OCI-LY7 (cell line): ENCODE measurements at regions not wholly inside any gene's neighbourhood (a gene's known extent, or its start where the extent isn't known, plus 50 kb on each side); places are given as distances from the start of the nearest gene placed in this dataset.

ENCODE experiments used
- CTCF ChIP-seq: fragments of 200-600 bp; sonication (generic); conservative IDR thresholded peaks from 2 replicates; pipeline ENCODE4 v1.5.1; 2014; ENCODE audit warnings: mild to moderate bottlenecking, antibody characterized with exemption, low read length, moderate library complexity, mixed read lengths
- EZH2phosphoT487 ChIP-seq: fragments of 200-600 bp; sonication (generic); IDR thresholded peaks from 2 replicates; pipeline ENCODE4 v1.6.1; 2018; ENCODE audit warnings: low read depth, borderline replicate concordance, mild to moderate bottlenecking, mixed run types, antibody characterized with exemption, low read length, moderate library complexity, mixed read lengths

GRCh38 chr5:42021923-42022322, 96.8 kb downstream of the FBXO4 start:
- TF ChIP-seq CTCF = no peak
- no peak for TF ChIP-seq EZH2phosphoT487
